NOMO-1 (cell line): ENCODE measurements at regions not wholly inside any gene's neighbourhood (a gene's known extent, or its start where the extent isn't known, plus 50 kb on each side); places are given as distances from the start of the nearest gene placed in this dataset.

ENCODE experiments used
- DNase-seq, 2 experiments: peaks; one replicate each; lab custom pipeline; 2025; ENCODE audit not compliant: unreplicated experiment in 2 of 2; lab: John Stamatoyannopoulos, UW

DNA sequence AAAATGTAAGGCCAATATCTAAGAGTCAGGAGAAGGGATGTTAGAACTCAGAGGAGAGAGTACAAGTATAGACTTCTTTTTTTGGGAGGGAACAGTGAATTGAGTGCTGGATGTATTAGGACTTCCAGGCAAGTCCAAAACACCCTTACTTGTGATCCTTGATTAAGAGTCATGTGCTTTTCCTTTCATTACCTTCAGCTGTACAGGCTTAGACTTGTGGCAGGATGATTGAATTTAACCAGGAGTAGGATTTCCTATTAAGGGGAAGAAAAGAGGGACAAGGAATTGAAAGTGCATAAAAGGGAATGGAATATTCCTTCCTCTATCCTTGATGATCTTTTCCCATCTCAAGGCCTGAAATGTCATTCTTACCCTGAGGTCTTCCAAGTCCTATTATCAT is 606.7 kb downstream of the STIM2 start:
- DNase-seq: no peak

DNA sequence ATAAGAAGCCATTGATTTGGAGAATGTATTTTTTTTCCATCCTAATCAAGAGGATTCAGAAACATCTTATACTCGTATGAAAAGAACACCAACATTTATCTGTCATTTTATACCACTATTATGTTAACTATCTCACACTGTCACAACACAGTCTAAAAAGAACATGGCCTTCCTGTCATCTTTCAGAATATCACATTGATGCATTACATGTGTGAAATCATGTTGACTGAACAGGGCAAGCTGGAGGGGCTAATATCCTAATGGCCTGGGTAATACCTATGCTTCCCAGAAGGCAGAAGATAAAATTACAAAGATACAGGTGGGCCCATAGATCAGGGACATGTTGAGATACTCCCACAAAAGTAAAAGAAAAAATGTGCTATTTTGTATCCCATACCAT is 611.7 kb downstream of the STIM2 start:
- DNase-seq: no peak

- DNase-seq: no peak
Measured at GRCh38 chr4:27474691-27475090, 614.0 kb downstream of the STIM2 start.

DNA sequence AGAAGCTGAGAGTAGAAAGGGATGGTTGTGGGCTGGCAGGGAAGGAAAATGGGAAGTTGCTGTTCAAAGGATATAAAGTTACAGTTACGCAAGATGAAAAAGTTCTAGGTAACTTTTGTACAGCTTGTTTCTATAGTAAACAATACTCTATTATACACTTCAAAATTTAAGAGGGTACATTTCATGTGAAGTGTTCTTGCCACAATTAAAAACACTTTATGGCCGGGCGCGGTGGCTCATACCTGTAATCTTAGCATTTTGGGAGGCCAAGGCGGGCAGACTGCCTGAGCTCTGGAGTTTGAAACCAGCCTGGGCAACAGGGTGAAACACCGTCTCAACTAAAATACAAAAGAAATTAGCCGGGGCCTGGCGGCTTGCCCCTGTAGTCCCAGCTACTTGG is 623.6 kb downstream of the STIM2 start:
- DNase-seq: no peak

DNA sequence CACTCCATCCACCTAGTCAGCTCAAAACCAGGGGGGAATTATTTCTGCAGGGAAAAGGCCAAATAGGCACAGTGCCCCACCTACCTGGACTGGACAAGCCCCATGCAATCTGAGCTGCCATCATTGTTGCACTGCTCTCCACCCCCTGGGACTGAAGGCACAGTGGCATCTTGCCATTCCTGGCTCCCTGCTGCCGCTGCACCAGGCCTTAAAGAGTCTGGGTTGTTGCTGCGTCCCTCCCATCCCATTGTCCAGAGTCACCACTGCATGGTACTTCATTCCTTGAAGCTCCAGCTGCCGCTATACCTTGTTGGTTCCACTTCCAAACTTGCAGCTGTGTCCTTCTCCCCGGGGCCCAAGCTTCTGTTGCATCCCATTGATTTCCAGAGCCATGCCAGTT is 629.7 kb downstream of the STIM2 start:
- DNase-seq: no peak

GRCh38 chr4:27490766-27491165 is 630.1 kb downstream of the STIM2 start:
- DNase-seq: no peak

GRCh38 chr4:27506401-27506800 is 645.8 kb downstream of the STIM2 start:
- no peak for DNase-seq

- DNase-seq: no peak
Measured at GRCh38 chr4:27514711-27515110, 654.1 kb downstream of the STIM2 start.

DNA sequence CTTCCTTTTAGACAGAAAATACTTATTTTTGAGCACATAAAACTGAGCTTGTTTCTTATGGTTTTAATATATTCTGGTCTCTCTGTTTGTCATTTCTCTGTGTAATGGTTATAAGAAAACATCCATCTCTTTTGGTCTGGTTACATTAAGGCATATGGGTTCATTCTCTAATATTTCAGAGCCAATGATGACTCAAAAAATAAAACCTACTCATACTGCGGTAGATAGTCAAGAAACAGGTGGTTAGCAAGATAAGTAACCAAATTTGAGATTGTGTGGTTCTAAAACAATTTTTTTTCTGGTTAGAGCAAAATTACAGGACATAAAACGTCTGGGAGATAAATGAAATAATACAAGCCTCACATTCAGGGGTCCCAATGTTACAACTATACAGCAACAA is 654.5 kb downstream of the STIM2 start:
- no peak for DNase-seq

DNA sequence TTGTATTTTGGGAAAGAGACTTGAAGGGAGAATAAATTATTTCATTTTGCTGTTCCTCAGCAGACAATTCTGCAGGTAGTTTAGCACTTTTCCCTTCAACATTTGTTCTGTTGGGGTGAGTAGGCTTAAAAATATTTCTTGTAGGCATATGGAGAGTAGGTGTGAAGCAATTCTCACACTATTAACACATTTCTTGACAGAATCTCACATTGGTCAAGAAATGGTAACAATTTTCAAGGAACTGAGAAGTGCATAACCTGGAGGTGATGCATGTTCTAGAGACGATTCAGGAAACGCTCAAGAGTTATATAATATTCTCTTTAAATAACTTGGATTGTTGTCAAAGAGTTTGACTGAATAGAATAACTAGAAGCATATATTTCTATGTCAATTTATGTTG is 658.2 kb downstream of the STIM2 start:
- DNase-seq: no peak

DNA sequence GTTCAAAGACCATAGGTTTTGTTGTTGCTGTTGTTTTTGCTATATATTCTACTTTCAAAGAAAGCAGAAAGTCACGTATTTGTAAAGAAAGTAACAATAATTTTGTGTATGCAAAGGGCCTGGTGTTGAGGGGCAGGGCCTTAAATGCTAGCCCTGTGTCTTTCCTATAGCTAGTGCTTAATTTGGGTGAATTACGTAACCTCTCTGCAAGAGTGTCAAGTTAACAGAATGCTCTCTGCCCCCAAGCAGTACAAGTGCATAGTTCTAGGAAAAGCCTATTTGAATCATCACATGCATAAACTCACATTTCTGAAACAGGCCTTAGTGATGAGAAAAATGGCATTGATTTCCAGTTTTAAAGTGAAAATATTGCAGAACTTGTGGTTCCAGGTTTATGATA is 663.6 kb downstream of the STIM2 start:
- no peak for DNase-seq

GRCh38 chr4:27534488-27534887 is 673.8 kb downstream of the STIM2 start:
- no peak for DNase-seq

DNA sequence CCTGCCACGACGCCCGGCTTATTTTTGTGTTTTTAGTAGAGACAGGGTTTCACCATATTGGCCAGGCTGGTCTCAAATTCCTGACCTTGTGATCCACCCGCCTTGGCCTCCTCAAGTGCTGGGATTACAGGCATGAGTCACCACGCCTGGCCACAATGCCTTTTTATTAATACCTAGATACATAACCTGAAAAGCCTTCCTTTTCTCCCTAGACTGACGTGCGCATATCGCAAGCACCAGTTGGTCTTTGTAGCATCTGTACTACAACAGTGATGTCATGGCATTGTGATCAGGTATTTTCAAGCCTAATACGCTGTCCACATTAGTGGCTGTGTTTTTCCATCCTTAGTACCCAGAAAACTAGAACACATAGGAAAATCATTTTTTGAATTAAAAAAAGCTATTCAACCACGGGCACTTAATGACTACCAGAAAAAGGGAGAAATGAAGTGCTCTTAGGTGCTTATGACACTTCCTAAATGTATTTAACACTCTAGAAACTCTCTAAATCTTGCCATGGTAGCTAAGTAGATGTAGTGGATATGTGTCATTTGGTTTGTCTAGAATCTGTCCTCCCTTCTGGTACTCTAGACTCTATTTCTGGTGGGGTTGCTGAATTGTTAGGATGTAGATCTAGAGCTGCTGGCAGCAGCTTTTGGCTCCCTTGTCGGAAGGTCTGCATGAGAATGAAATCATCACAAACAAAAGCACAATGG is 707.8 kb downstream of the STIM2 start:
- no peak for DNase-seq

GRCh38 chr4:27568952-27569319 is 708.3 kb downstream of the STIM2 start:
- no peak for DNase-seq

DNA sequence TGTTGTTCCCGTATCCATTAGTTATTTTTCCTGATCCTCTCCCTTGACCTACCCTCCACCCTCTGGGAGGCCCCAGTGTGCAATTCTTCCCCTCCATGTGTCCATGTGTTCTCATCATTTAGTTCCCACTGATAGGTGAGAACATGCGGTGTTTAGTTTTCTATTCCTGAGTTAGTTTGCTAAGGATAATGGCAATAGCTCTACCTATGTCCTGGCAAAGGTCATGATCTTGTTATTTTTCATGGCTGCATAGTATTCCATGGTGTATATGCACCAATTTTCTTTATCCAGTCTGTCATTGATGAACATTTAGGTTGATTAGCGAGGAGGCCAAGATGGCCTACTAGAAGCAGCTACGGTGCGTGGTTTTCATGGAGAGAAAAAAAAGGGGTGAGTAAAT is 714.1 kb downstream of the STIM2 start:
- DNase-seq: no peak

DNA sequence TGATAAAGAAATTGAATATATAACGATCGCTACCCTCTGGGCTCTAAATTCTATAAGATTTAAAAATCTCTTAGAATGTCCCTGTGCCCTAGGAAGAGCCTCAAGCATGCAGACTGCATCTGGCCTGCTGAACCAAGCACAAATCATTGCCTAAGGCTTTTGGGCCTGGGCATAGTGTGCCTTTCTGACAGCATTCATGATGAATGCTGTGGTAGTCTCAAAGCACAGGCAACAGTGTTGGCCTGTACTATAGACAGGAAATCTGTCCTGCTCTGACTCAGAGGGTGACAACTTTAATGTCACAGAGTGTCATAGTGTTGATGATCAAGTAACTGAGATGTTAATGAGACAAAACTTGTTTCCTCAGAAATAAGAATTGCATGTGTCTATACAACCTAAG is 717.3 kb downstream of the STIM2 start:
- DNase-seq: no peak

GRCh38 chr4:27592738-27593137 is 732.1 kb downstream of the STIM2 start:
- DNase-seq: no peak

GRCh38 chr4:27594922-27595321 is 734.3 kb downstream of the STIM2 start:
- DNase-seq: no peak

DNA sequence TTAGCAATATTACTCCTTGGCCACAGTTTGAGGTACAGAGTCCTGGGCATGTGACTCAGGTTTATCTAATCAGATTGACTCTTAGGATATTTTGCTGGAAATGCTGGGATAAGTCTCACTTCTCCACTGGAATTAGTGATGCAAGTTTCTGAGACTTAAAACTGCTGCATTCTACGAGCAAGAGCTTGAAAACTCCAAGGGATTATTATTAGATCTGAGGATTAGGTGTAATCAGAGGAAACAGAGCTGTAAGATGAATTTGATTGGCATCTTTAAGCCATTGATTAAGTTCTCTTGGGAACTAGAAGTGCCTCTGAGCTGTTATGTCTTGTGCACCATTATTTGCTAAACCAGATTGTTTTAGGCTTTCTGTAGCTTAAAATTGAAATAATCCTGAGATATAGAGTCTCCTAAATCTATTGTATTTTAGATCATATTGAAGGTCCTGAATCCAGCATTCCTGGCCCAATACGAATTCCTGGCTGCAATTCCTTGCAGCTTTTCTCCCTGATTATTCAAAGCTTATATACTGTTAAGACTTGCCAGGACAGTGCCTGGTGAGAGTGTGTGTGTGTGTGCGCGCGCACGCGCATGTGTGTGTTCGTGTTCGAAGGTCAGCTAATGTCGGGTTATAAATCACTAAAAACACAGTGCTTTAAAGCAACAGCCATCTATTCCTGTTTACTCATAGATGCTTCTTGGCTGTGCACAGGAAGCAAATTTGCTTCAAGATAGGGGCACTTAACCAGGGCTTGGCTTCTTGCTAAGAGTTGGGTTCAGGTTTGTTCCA is 735.1 kb downstream of the STIM2 start:
- DNase-seq: no peak

DNA sequence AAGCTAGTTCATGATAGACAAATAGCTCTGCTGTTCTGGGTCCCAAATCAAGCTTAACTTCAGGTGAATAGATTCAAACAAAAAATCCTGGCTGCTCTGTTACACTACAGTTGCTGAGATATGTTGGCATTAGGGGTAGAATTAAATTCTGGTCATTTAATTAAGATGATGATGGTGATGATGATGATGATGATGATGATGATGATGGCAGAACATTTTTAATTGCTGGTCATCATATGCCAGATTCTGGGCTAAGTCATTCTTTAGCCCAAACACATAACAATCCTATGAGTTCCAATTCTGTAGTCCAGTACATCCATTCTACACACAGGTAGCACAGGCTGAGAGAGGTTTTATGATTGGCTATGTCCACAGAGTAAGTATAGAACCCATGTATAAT is 741.5 kb downstream of the STIM2 start:
- DNase-seq: no peak

GRCh38 chr4:27604692-27605091 is 744.1 kb downstream of the STIM2 start:
- DNase-seq: no peak

- DNase-seq: no peak
Measured at GRCh38 chr4:27616166-27616565, 755.5 kb downstream of the STIM2 start.

- DNase-seq: no peak
Measured at GRCh38 chr4:27619435-27619834, 758.8 kb downstream of the STIM2 start.
